ENCODE measurements at regions not wholly inside any gene's neighbourhood (a gene's known extent, or its start where the extent isn't known, plus 50 kb on each side); places are given as distances from the start of the nearest gene placed in this dataset.

GRCh38 chr15:69973102-69973714 is 124.5 kb downstream of the TLE3 start:
- H3K4me3 ChIP-seq (ENCODE audit: low read depth, low read length), result no peak overlapping the region
- TF ChIP-seq CTCF (IDR thresholded peaks at IDR 0.05; ENCODE audit: borderline replicate concordance, insufficient read depth, low read depth, low read length), result no peak

GRCh38 chr15:69973880-69974279 is 123.8 kb downstream of the TLE3 start:
- no peak overlapping the region for H3K4me3 ChIP-seq (ENCODE audit: low read depth, low read length)
- no peak for TF ChIP-seq CTCF (IDR thresholded peaks at IDR 0.05; ENCODE audit: borderline replicate concordance, insufficient read depth, low read depth, low read length)

- TF ChIP-seq CTCF (IDR thresholded peaks at IDR 0.05; ENCODE audit: borderline replicate concordance, insufficient read depth, low read depth, low read length), result no peak
- H3K4me3 ChIP-seq (ENCODE audit: low read depth, low read length), result no peak overlapping the region
These were observed 123.4 kb downstream of the TLE3 start for GRCh38 chr15:69974321-69974720.

GRCh38 chr15:69976366-69976994 is 121.2 kb downstream of the TLE3 start:
- H3K4me3 ChIP-seq (ENCODE audit: low read depth, low read length), result no peak overlapping the region
- no peak for TF ChIP-seq CTCF (IDR thresholded peaks at IDR 0.05; ENCODE audit: borderline replicate concordance, insufficient read depth, low read depth, low read length)

- H3K4me3 ChIP-seq (ENCODE audit: low read depth, low read length), result no peak overlapping the region
- no peak for TF ChIP-seq CTCF (IDR thresholded peaks at IDR 0.05; ENCODE audit: borderline replicate concordance, insufficient read depth, low read depth, low read length)
These were observed 119.1 kb downstream of the TLE3 start for GRCh38 chr15:69978603-69979002.

GRCh38 chr15:69979262-69979661 is 118.5 kb downstream of the TLE3 start:
- H3K4me3 ChIP-seq (ENCODE audit: low read depth, low read length), result no peak overlapping the region
- TF ChIP-seq CTCF (IDR thresholded peaks at IDR 0.05; ENCODE audit: borderline replicate concordance, insufficient read depth, low read depth, low read length), result peak; percentile 57; the same call in 1 of the 2 replicates

GRCh38 chr15:69979783-69980182 is 117.9 kb downstream of the TLE3 start:
- no peak for TF ChIP-seq CTCF (IDR thresholded peaks at IDR 0.05; ENCODE audit: borderline replicate concordance, insufficient read depth, low read depth, low read length)
- no peak overlapping the region for H3K4me3 ChIP-seq (ENCODE audit: low read depth, low read length)
